GM12878 (cell line): ENCODE measurements at regions not wholly inside any gene's neighbourhood (a gene's known extent, or its start where the extent isn't known, plus 50 kb on each side); places are given as distances from the start of the nearest gene placed in this dataset.

Experiments
- ATAC-seq: fragments of 200-7000 bp; cut with Tn5 transposase; 3 replicates; pipeline ENCODE4 v1.9.1; 2020; ENCODE audit warnings: mild to moderate bottlenecking, moderate library complexity
- BruUV-seq: library from RNA; stranded (reverse); fragments of 400-500 nt; replicated peaks from 2 replicates; lab custom pipeline; 2021; lab: Mats Ljungman, UMichigan
- CTCF ChIA-PET: fragments of 300-600 bp; sonication (Branson Sonifier 250); formaldehyde crosslinking; extraction: SDS; loops from one replicate; lab custom pipeline; 2021; ENCODE audit warnings: inconsistent platforms; lab: Yijun Ruan, JAX
- POLR2A ChIA-PET: fragments of 350-600 bp; formaldehyde crosslinking; extraction: SDS; loops from one replicate; lab custom pipeline; 2021; ENCODE audit warnings: inconsistent platforms; lab: Charles Lee
- RAD21 ChIA-PET: fragments of 300-600 bp; sonication (Branson Sonifier 250); formaldehyde crosslinking; loops from one replicate; lab custom pipeline; 2023; ENCODE audit warnings: antibody characterized with exemption; ENCODE audit not compliant: unreplicated experiment; lab: Charles Lee
- SMC1A ChIA-PET: fragments of 300-600 bp; sonication (Branson Sonifier 250); formaldehyde crosslinking; loops from one replicate; lab custom pipeline; 2023; ENCODE audit not compliant: unreplicated experiment, uncharacterized antibody; lab: Charles Lee
- DNase-seq: peaks from one replicate; pipeline ENCODE4 v3.0.0-alpha.2; 2011; ENCODE audit warnings: low read depth, low spot score
- FAIRE-seq: peaks from 3 replicates; lab custom pipeline; 2011; peaks lifted over from hg19 to GRCh38; lab: Jason Lieb, UNC
- H2AFZ ChIP-seq: 2 replicates; pipeline ENCODE4 v1.6.0; 2011; ENCODE audit warnings: low read depth, low read length, control low read depth; ENCODE audit not compliant: control insufficient read depth
- H3K27ac ChIP-seq: 2 replicates; pipeline ENCODE4 v1.5.1; 2011; ENCODE audit warnings: control low read depth; ENCODE audit not compliant: control insufficient read depth, insufficient read depth
- H3K27me3 ChIP-seq, 2 experiments: replicated peaks in 1 of 2; 2 replicates each; pipeline versions ENCODE4 v1.6.0 to v1.6.1; 2011; ENCODE audit warnings: low read length in 1 of 2; ENCODE audit not compliant: control insufficient read depth in 2 of 2, insufficient read depth in 2 of 2
- H3K36me3 ChIP-seq, 2 experiments: 2 replicates each; pipeline ENCODE4 v1.5.1; 2011; ENCODE audit warnings: low read length in 1 of 2; ENCODE audit not compliant: control insufficient read depth in 2 of 2, insufficient read depth in 2 of 2
- H3K4me1 ChIP-seq: 2 replicates; pipeline ENCODE4 v1.6.1; 2011; ENCODE audit warnings: mild to moderate bottlenecking, low read length, moderate library complexity, mixed read lengths; ENCODE audit not compliant: control insufficient read depth, insufficient read depth
- H3K4me2 ChIP-seq: 2 replicates; pipeline ENCODE4 v1.6.0; 2011; ENCODE audit warnings: control low read depth; ENCODE audit not compliant: control insufficient read depth, insufficient read depth
- H3K4me3 ChIP-seq: fragments of 200-600 bp; sonication (generic); 2 replicates; pipeline ENCODE4 v1.5.1; 2016
- H3K79me2 ChIP-seq: 2 replicates; pipeline ENCODE4 v1.6.0; 2011; ENCODE audit warnings: low read length; ENCODE audit not compliant: control insufficient read depth, insufficient read depth
- H3K9ac ChIP-seq: 2 replicates; pipeline ENCODE4 v1.8.0; 2011; ENCODE audit warnings: low read length, control low read depth, mixed read lengths; ENCODE audit not compliant: control insufficient read depth, insufficient read depth
- H3K9me3 ChIP-seq: replicated peaks from 3 replicates; pipeline ENCODE4 v1.5.1; 2011; ENCODE audit warnings: mild to moderate bottlenecking, low read length; ENCODE audit not compliant: control insufficient read depth, insufficient read depth
- H4K20me1 ChIP-seq: 2 replicates; pipeline ENCODE4 v1.6.0; 2011; ENCODE audit not compliant: control insufficient read depth, insufficient read depth
- E2F4 ChIP-seq: IDR thresholded peaks from 2 replicates; pipeline ENCODE4 v1.6.1; 2012; ENCODE audit warnings: low read depth, low read length, improper control_type of control experiment
- EED ChIP-seq: sonication (generic); IDR thresholded peaks from 2 replicates; pipeline ENCODE4 v1.6.1; 2016; ENCODE audit warnings: antibody characterized with exemption, low read depth
- PAX8 ChIP-seq: fragments of 450-650 bp; IDR thresholded peaks from 2 replicates; pipeline ENCODE4 v1.6.1; 2017; ENCODE audit warnings: mild to moderate bottlenecking, moderate library complexity
- PRDM15 ChIP-seq: fragments of 450-650 bp; formaldehyde crosslinking; IDR thresholded peaks from 2 replicates; pipeline ENCODE4 v1.4.0; 2020; ENCODE audit warnings: mild to moderate bottlenecking, moderate library complexity
- RUNX3 ChIP-seq: IDR thresholded peaks from 2 replicates; pipeline ENCODE4 v1.6.1; 2012; ENCODE audit warnings: low read length, inconsistent platforms
- YBX1 ChIP-seq: fragments of 450-650 bp; IDR thresholded peaks from 2 replicates; pipeline ENCODE4 v1.6.1; 2016; ENCODE audit warnings: antibody characterized with exemption
- ZNF207 ChIP-seq: fragments of 450-650 bp; IDR thresholded peaks from 2 replicates; pipeline ENCODE4 v1.6.1; 2014; ENCODE audit warnings: antibody characterized with exemption, mild to moderate bottlenecking, borderline replicate concordance
- ZNF24 ChIP-seq: fragments of 450-650 bp; IDR thresholded peaks from 2 replicates; pipeline ENCODE4 v1.6.1; 2017; ENCODE audit warnings: antibody characterized with exemption, mild to moderate bottlenecking
- WGBS: methylation state at CpG from one replicate; pipeline ENCODE4 v1.1.6; 2016; ENCODE audit warnings: low lambda C conversion rate; ENCODE audit not compliant: insufficient replicate concordance, insufficient coverage; ENCODE audit errors: missing lambda C conversion rate; 5-methylcytosine and 5-hydroxymethylcytosine counted together
- in situ Hi-C: fragments of 300-500 bp; cut with MboI; formaldehyde crosslinking; loops from 9 replicates; pipeline ENCODE4 v1.14.3; 2018; ENCODE audit warnings: mixed read lengths
- intact Hi-C: fragments of 100-400 bp; cut with micrococcal nuclease; formaldehyde crosslinking; loops from one replicate; pipeline ENCODE4 v1.14.2; 2022; ENCODE audit not compliant: unreplicated experiment

- Histone ChIP-seq H3K79me2 (no peaks in the 10 kb centered on the region), H3K36me3 (no peaks in the 10 kb centered on the region), H3K4me2 (no peak overlapping the region)
- WGBS: 0% methylated on average over 1 of the region's 1 CpG
- no peak for ATAC-seq
- TF ChIP-seq YBX1: no peak
- TF ChIP-seq EED: no peak
- no peak for TF ChIP-seq PRDM15 (CRISPR knock-in tag)
- no peak for TF ChIP-seq E2F4
- TF ChIP-seq ZNF207: no peak
- TF ChIP-seq RUNX3: no peak
- TF ChIP-seq ZNF24: no peak
- no peak for TF ChIP-seq PAX8
- TF ChIP-seq, all 136 proteins: peak for 0
- no peaks in the 10 kb centered on the region for H3K27me3 ChIP-seq
- POLR2A ChIA-PET: no interaction called here
- H3K9ac ChIP-seq: no peak overlapping the region
- H3K4me3 ChIP-seq: no peak overlapping the region
- H4K20me1 ChIP-seq: no peaks in the 10 kb centered on the region
- H3K4me1 ChIP-seq: no peaks in the 10 kb centered on the region
- intact Hi-C loops (no loop called here), in situ Hi-C loops (no loop called here)
- no peak for FAIRE-seq
- SMC1A ChIA-PET: no interaction called here
- H2AFZ ChIP-seq: no peak overlapping the region
- no peak overlapping the region for H3K27ac ChIP-seq
- no TSS peak for BruUV-seq
- CTCF ChIA-PET: no interaction called here
- no peaks in the 10 kb centered on the region for H3K9me3 ChIP-seq
- no peak for DNase-seq
- RAD21 ChIA-PET: no interaction called here
Observed at GRCh38 chr14:26938054-26938453, 340.2 kb upstream of the NOVA1 start.
